ENCODE measurements at regions not wholly inside any gene's neighbourhood (a gene's known extent, or its start where the extent isn't known, plus 50 kb on each side); places are given as distances from the start of the nearest gene placed in this dataset.

DNA sequence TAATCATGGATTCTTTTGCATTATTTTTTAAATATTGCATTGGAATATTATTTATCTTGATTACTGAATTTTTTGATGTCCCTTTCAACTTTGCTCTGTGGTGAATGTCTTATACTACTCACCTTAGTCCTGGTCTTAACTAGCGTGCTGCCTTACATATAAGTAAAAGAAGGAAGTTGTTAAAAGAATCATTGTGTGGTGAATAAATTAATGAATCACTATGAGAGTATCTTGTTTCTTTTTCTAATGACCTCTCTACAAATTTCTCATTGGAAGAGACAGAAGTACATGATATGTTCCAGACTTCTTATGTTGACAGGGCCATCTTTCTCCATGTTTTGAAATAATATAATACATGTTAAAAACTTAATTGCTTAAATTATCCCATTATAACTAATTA, 432.6 kb upstream of the MMADHC start:
- Mint-ChIP-seq H3K36me3 (ENCODE audit: low read depth) (no peaks in the 10 kb centered on the region), H3K9me3 (no peaks in the 10 kb centered on the region), H3K27ac (no peak overlapping the region), H3K27me3 (no peaks in the 10 kb centered on the region), H3K4me1 (ENCODE audit: low read depth) (no peaks in the 10 kb centered on the region), H3K4me3 (no peak overlapping the region)
- no peaks in the 10 kb centered on the region for H3K4me1 ChIP-seq (ENCODE audit: insufficient read depth, low read length)
- no peak overlapping the region for H3K4me3 ChIP-seq (ENCODE audit: low read length)
- POLR2A ChIA-PET, result no interaction called here
- H3K36me3 ChIP-seq (ENCODE audit: insufficient read depth, low read length), result no peaks in the 10 kb centered on the region
- no peaks in the 10 kb centered on the region for H3K27me3 ChIP-seq (ENCODE audit: control insufficient read depth in 1 of 2, insufficient read depth in 2 of 2, low read length in 2 of 2)
- intact Hi-C loops (cut with DNase I, micrococcal nuclease), result no loop called here
- CTCF ChIA-PET, result no interaction called here
- TF ChIP-seq, protein P1, sequence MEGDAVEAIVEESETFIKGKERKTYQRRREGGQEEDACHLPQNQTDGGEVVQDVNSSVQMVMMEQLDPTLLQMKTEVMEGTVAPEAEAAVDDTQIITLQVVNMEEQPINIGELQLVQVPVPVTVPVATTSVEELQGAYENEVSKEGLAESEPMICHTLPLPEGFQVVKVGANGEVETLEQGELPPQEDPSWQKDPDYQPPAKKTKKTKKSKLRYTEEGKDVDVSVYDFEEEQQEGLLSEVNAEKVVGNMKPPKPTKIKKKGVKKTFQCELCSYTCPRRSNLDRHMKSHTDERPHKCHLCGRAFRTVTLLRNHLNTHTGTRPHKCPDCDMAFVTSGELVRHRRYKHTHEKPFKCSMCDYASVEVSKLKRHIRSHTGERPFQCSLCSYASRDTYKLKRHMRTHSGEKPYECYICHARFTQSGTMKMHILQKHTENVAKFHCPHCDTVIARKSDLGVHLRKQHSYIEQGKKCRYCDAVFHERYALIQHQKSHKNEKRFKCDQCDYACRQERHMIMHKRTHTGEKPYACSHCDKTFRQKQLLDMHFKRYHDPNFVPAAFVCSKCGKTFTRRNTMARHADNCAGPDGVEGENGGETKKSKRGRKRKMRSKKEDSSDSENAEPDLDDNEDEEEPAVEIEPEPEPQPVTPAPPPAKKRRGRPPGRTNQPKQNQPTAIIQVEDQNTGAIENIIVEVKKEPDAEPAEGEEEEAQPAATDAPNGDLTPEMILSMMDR (IDR thresholded peaks at IDR 0.05), result no peak
- H3K9me3 ChIP-seq (ENCODE audit: control insufficient read depth in 1 of 2, insufficient read depth in 1 of 2, low read length in 2 of 2), result no peaks in the 10 kb centered on the region
- H3K27ac ChIP-seq (ENCODE audit: low read depth in 1 of 2, low read length in 2 of 2), result no peak overlapping the region
- ATAC-seq (ENCODE audit: poor library complexity) (no peak), DNase-seq (no peak)

DNA sequence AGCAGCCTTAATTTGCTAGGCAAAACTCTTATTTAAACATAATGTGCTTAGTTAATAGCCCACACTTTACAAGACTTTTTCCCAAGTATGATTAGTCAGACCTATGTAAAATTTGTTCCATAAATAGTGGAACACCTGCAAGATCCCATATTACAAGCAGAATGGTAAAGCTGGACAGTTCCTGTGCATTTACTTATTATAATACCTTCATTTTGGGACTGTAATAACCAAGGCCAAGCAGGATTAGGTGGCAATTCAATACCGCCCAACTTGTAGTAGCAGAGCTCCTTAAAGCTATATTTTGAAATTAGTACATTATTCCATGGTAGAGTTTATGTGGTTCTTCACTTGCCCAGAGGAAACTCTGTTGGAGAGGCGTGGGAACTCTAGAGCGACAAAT, 431.5 kb upstream of the MMADHC start:
- no peaks in the 10 kb centered on the region for H3K4me1 Mint-ChIP-seq (ENCODE audit: low read depth)

DNA sequence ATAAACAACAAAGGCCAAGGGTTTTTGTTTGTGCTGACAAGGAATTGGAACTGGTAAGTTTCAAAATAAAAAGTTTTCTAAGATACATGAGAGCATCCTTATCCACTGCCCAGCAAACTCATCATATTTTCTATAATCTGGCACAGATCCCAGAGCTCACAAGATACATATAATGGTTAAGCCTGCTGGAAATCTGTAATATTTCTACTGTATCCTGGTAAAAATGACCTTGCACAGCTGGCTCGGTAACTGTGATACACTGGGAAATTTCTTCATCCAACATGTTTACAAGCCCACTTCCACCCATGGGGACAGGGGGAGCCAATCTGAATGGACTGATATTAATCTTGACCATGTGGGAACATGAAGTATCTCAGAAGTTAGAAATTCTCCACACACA, 425.4 kb upstream of the MMADHC start:
- Histone ChIP-seq H3K9me3 (ENCODE audit: control insufficient read depth in 1 of 2, insufficient read depth in 1 of 2, low read length in 2 of 2) (no peaks in the 10 kb centered on the region), H3K36me3 (ENCODE audit: insufficient read depth, low read length) (no peaks in the 10 kb centered on the region), H3K27me3 (ENCODE audit: control insufficient read depth in 1 of 2, insufficient read depth in 2 of 2, low read length in 2 of 2) (no peaks in the 10 kb centered on the region), H3K4me3 (ENCODE audit: low read length) (no peak overlapping the region), H3K27ac (ENCODE audit: low read depth in 1 of 2, low read length in 2 of 2) (no peak overlapping the region), H3K4me1 (ENCODE audit: insufficient read depth, low read length) (no peaks in the 10 kb centered on the region)
- Mint-ChIP-seq H3K4me3 (no peak overlapping the region), H3K9me3 (no peaks in the 10 kb centered on the region), H3K27me3 (no peaks in the 10 kb centered on the region), H3K36me3 (ENCODE audit: low read depth) (no peaks in the 10 kb centered on the region), H3K27ac (no peak overlapping the region), H3K4me1 (ENCODE audit: low read depth) (no peaks in the 10 kb centered on the region)
- no peak for DNase-seq
- intact Hi-C loops (cut with DNase I, micrococcal nuclease), result no loop called here
- ChIA-PET CTCF (no interaction called here), POLR2A (no interaction called here)
- no peak for ATAC-seq (ENCODE audit: poor library complexity)
- TF ChIP-seq, protein P1 (IDR thresholded peaks at IDR 0.05), result no peak

More for the DNA sequence above, 431.5 kb upstream of the MMADHC start:
- Histone ChIP-seq H3K27ac (ENCODE audit: low read depth in 1 of 2, low read length in 2 of 2) (no peak overlapping the region), H3K27me3 (ENCODE audit: control insufficient read depth in 1 of 2, insufficient read depth in 2 of 2, low read length in 2 of 2) (no peaks in the 10 kb centered on the region), H3K4me1 (ENCODE audit: insufficient read depth, low read length) (no peaks in the 10 kb centered on the region), H3K36me3 (ENCODE audit: insufficient read depth, low read length) (no peaks in the 10 kb centered on the region), H3K9me3 (ENCODE audit: control insufficient read depth in 1 of 2, insufficient read depth in 1 of 2, low read length in 2 of 2) (no peaks in the 10 kb centered on the region), H3K4me3 (ENCODE audit: low read length) (no peak overlapping the region)
- Mint-ChIP-seq H3K27ac (no peak overlapping the region), H3K9me3 (no peaks in the 10 kb centered on the region), H3K4me3 (no peak overlapping the region), H3K36me3 (ENCODE audit: low read depth) (no peaks in the 10 kb centered on the region), H3K27me3 (no peaks in the 10 kb centered on the region)
- CTCF ChIA-PET, result no interaction called here
- POLR2A ChIA-PET, result no interaction called here
- DNase-seq (no peak), ATAC-seq (ENCODE audit: poor library complexity) (no peak)
- TF ChIP-seq, protein P1 (IDR thresholded peaks at IDR 0.05), result no peak
- intact Hi-C loops (cut with DNase I, micrococcal nuclease), result no loop called here

Measured in CD4-positive, alpha-beta T cell (primary cell).